GM19351 (cell line): ENCODE measurements at regions not wholly inside any gene's neighbourhood (a gene's known extent, or its start where the extent isn't known, plus 50 kb on each side); places are given as distances from the start of the nearest gene placed in this dataset.
"Not testable (repeated sequence)": the region's sequence is repeated elsewhere in the genome, so short reads cannot be mapped to it uniquely, and the experiment has no call there.

Experiments used
- ATAC-seq: cut with Tn5 transposase; IDR thresholded peaks from one replicate; pipeline ENCODE4 v1.9.1; 2021; ENCODE audit warnings: mild to moderate bottlenecking, moderate library complexity; ENCODE audit not compliant: unreplicated experiment

- ATAC-seq: no peak
These were observed 599.4 kb downstream of the RNF144A start for GRCh38 chr2:7516484-7517063.

GRCh38 chr2:7517088-7517487 is 599.9 kb downstream of the RNF144A start:
- no peak for ATAC-seq

DNA sequence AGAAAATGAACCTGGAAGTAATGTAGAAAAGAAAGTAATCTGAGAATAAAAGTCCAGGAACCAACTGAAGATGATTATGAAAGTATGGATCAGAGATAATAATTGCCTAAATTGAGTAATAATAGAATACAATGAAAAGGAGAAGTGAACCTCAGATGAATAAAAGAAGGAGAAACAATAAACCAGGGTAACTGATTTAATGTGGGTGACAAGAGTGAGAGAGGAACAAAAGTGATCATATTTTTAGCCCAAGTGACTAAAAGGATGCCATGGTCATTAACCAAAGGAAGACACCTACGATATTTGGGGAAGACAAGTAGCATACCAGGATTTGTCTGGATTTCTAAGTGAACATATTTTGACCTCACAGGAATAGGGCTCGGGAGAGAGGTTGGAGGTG is 600.6 kb downstream of the RNF144A start:
- ATAC-seq: no peak

DNA sequence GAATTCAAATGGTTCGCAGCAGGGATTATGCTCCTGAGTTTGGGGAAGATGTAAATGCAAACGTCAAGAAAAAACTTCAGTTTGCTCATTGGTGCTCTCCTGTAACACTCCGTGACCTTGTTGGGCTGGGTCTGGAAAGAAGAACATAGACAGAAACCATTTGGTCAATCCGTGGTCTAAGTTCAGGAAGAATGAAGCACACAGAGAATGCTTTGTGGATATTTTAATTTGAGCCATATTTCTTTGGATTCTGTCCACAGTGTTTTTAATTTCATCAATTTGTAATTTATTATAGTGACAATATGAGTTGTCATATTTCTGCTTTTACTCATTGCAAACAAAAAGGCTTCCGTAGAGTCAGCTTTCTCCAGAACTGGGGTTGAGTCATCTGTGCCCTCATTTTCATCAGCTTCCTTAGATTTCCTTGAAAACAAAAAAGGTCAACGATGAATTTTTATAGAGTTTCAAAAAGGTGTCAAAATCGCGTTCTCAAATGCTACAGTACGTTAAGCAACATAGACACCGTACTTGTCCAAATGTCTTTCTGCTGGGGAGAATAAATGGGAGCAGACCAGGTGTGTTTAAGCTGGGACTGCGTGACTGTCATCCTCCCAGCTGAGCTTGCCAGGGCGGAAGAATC is 606.4 kb downstream of the RNF144A start:
- ATAC-seq: no peak

DNA sequence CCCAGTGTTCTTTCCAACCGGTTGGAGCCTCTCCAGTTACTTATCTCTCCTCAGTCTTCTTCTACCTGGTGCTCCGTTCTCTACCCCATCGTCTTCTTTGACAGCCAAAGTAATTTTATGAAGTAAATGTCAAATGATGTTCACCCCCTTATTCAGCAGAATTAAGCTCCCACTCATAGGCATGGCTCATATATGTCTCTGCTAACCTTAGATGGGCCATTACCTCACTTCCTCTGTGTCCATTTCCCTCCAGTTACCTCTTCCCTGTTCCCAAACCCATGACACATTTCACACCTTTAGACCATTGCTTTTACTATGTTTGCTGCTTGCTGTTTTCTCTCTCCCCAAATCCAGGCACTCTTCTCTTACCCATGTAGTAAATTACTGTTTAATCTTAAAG is 607.0 kb downstream of the RNF144A start:
- no peak for ATAC-seq

DNA sequence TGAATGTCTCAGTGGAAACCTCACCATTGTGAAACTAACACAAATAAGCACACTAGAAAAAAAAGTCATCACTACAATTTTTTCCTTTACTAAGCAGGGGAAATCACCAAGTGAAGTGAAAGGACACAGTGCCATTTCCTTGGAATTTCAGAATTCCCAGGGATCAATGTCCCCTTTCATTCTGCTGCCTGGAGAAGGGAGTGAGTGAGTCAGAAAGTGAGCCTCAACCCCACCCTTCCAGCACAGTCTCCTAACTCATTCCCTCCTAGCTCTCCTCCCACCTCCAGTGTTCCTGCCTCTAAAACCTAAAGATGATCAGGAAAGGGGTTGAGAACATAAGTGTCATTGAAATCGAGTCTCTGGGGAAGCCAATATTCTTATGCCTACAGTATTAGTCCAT is 608.5 kb downstream of the RNF144A start:
- ATAC-seq: no peak

- no peak for ATAC-seq
These were observed 610.0 kb downstream of the RNF144A start for GRCh38 chr2:7527165-7527722.

GRCh38 chr2:7530001-7530400 is 612.8 kb downstream of the RNF144A start:
- no peak for ATAC-seq

- no peak for ATAC-seq
These were observed 621.9 kb downstream of the RNF144A start for GRCh38 chr2:7539077-7539476.

DNA sequence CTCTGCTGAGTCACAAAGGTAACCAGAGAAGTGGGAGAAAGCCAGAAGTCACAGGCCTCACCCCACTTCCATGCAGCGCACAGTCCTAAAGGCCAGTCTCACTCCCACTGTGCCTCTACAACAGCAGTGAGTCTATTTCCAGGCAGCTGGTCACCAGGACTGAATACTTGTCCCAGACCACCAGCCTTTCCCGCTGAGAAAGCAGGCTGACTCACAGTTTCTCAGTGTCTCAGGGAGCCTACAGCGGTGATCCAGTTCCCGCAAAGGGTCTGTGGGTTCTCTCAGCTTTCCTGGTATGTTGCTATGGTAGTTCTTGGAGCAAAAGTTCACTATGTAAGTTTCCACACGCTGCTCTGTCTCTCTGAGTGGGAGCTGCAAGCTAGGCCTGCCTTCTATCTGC is 622.5 kb downstream of the RNF144A start:
- ATAC-seq: no peak

- ATAC-seq: no peak
These were observed 635.8 kb downstream of the RNF144A start for GRCh38 chr2:7552825-7553570.

DNA sequence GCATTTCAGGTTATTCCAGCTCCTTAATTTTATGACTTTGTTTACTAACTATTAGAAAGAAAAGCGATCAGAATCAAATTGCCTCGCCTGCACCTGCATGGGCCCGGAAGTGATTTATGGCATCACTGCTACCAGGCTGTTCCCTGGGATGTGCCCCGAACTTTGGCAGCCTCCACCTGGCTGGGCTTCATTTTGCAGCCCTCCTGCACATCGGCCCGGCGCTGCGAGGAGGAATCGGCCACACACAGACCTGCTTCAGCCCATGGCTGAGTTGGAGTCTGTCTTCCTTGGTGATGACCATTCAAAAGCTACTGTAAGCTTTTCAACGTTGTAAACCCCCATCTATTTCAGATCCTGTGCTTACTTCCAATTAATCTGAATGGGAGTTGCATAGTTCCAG is 638.0 kb downstream of the RNF144A start:
- ATAC-seq: no peak

DNA sequence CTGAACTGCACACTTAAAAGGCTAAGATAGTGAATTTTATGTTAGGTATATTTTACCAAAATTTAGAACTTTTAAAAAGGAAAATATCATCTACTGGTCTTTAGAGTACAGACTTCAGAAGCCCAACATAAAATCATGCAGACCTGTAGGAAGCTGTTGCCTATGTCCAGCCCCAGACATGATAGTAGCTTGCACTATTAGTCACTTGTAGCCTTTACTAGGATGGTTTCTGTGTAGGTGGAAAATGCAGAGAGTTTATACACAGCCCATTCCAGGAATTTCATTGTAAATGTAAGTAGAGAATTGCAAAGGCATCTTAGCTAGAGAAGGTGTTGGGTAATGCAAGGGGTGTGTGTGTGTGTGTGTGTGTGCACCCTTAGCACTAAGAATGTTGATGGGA is 640.2 kb downstream of the RNF144A start:
- ATAC-seq: no peak

DNA sequence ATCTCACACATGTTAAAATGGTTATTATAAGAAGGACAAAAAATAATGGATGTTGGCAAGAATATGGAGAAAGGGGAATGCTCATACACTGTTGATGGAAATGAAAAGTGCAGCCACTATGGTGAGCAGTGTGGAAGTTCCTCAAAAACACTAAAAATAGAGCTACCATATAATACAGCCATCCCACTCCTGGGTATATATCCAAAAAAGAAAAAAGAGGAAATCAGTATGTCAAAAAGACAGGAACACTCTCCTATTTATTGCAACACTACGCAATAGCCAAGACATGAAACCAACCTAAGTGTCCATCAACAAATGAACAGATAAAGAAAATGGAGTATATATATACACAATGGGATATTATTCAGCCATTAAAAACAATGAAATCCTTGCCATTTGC is 642.6 kb downstream of the RNF144A start:
- no peak for ATAC-seq

GRCh38 chr2:7566382-7566881 is 649.2 kb downstream of the RNF144A start:
- ATAC-seq: no peak

GRCh38 chr2:7567116-7567515 is 649.9 kb downstream of the RNF144A start:
- not testable (repeated sequence) for ATAC-seq

GRCh38 chr2:7567646-7568045 is 650.4 kb downstream of the RNF144A start:
- peak; percentile 67 for ATAC-seq

GRCh38 chr2:7570247-7570646 is 653.0 kb downstream of the RNF144A start:
- no peak for ATAC-seq

- ATAC-seq: no peak
These were observed 654.5 kb downstream of the RNF144A start for GRCh38 chr2:7571701-7572100.

DNA sequence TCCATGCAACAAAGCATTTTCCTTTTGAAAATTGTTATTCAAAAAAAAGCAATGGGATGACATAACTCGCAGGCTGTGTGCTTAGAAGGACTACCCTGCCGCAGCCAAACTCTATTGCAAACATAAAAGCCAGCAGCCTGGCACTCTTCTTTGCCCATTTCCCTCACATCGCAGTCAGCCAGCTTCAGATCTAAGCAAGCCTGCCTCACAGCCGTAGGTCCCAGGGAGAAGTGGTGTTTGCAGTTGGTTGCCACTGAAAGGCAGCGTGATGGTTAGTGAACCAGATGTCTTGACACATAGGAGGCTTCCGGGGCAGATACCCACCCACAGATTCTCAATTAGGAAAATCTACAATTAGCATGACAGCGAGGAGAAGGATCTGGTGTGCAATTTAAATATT is 655.2 kb downstream of the RNF144A start:
- ATAC-seq: no peak

DNA sequence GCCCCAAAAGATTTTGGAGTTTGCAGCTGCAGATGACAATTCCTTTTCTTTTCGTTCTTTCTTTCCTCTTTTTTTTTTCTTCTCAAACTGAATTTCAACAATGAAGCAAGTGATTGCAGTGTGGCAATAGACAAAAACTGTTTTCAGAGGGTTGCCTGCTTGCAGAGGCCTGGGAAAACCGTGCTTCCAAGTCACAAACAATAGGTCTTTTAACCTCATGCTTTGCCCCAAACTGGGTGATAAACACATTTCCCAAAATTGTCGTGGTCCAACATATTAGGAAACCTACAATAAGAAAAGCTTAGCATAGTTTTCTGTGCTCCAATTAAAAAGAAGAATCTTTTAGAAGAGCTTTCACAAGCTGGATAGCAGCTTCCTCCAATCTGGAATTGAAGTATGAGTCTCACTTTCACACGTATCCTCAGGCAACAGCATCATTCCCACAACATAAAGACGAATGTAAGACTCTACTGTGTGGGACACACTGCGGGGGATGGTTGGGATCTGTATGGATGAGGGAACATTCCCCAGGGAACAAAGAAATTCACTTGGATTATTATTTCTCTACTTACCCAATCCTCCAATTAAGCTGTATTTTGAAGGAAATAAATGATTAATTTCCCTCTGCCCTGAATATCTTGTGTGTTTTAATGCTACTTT is 656.1 kb downstream of the RNF144A start:
- ATAC-seq: no peak
